Chondrocyte (in vitro differentiated cells): ENCODE measurements at regions not wholly inside any gene's neighbourhood (a gene's known extent, or its start where the extent isn't known, plus 50 kb on each side); places are given as distances from the start of the nearest gene placed in this dataset.
"Not testable (repeated sequence)": the region's sequence is repeated elsewhere in the genome, so short reads cannot be mapped to it uniquely, and the experiment has no call there.

Experiments
- DNase-seq: peaks from one replicate; pipeline ENCODE4 v3.0.0; 2021; ENCODE audit warnings: mixed read lengths, low spot score
- H3K27ac Mint-ChIP-seq: one replicate; pipeline ENCODE4 v1.8.0; 2021; ENCODE audit warnings: mild to moderate bottlenecking, moderate library complexity, mixed read lengths; ENCODE audit not compliant: unreplicated experiment
- H3K27me3 Mint-ChIP-seq: 2 replicates; pipeline ENCODE4 v1.8.0; 2021; ENCODE audit warnings: low read depth, mixed read lengths
- H3K36me3 Mint-ChIP-seq: 2 replicates; pipeline ENCODE4 v1.8.0; 2021; ENCODE audit warnings: low read depth, mixed read lengths
- H3K4me1 Mint-ChIP-seq: 2 replicates; pipeline ENCODE4 v1.8.0; 2021; ENCODE audit warnings: low read depth, mild to moderate bottlenecking, mixed read lengths
- H3K4me3 Mint-ChIP-seq: one replicate; pipeline ENCODE4 v1.8.0; 2021; ENCODE audit warnings: mild to moderate bottlenecking, moderate library complexity, mixed read lengths; ENCODE audit not compliant: unreplicated experiment
- H3K9me3 Mint-ChIP-seq: 2 replicates; pipeline ENCODE4 v1.8.0; 2021; ENCODE audit warnings: low read depth, mixed read lengths
- CTCF ChIP-seq: fragments of 200-600 bp; sonication (generic); IDR thresholded peaks from 2 replicates; pipeline ENCODE4 v1.5.0; 2021; ENCODE audit warnings: antibody characterized with exemption, mild to moderate bottlenecking, moderate library complexity

GRCh38 chr11:15347969-15348734 lies 233.4 kb downstream of the INSC start:
- DNase-seq = no peak
- no peak overlapping the region for H3K4me3 Mint-ChIP-seq

GRCh38 chr11:15349413-15349812 lies 234.7 kb downstream of the INSC start:
- DNase-seq = no peak
- H3K4me1 Mint-ChIP-seq = no peaks in the 10 kb centered on the region
- H3K27ac Mint-ChIP-seq = no peak overlapping the region
- no peaks in the 10 kb centered on the region for H3K36me3 Mint-ChIP-seq
- peaks cover 4% of the 10 kb centered on the region for H3K27me3 Mint-ChIP-seq
- no peak for TF ChIP-seq CTCF
- no peak overlapping the region for H3K4me3 Mint-ChIP-seq
- peaks cover 3% of the 10 kb centered on the region for H3K9me3 Mint-ChIP-seq

More at GRCh38 chr11:15347969-15348734, 233.4 kb downstream of the INSC start:
- H3K4me1 Mint-ChIP-seq = no peaks in the 10 kb centered on the region
- H3K27me3 Mint-ChIP-seq = peaks cover 4% of the 10 kb centered on the region
- no peak overlapping the region for H3K27ac Mint-ChIP-seq
- H3K9me3 Mint-ChIP-seq = peaks cover 3% of the 10 kb centered on the region
- no peak for TF ChIP-seq CTCF
- no peaks in the 10 kb centered on the region for H3K36me3 Mint-ChIP-seq

- peaks cover 3% of the 10 kb centered on the region for H3K27me3 Mint-ChIP-seq
- no peak overlapping the region for H3K27ac Mint-ChIP-seq
- DNase-seq = no peak
- no peaks in the 10 kb centered on the region for H3K9me3 Mint-ChIP-seq
- no peaks in the 10 kb centered on the region for H3K36me3 Mint-ChIP-seq
- TF ChIP-seq CTCF = no peak
- H3K4me3 Mint-ChIP-seq = no peak overlapping the region
- H3K4me1 Mint-ChIP-seq = no peaks in the 10 kb centered on the region
Observed at GRCh38 chr11:15361316-15361715, 246.6 kb downstream of the INSC start.

- not testable (repeated sequence) for H3K27ac Mint-ChIP-seq, H3K36me3 Mint-ChIP-seq, H3K4me3 Mint-ChIP-seq, DNase-seq, H3K9me3 Mint-ChIP-seq, H3K4me1 Mint-ChIP-seq
- peaks cover 14% of the 10 kb centered on the region for H3K27me3 Mint-ChIP-seq
Observed at GRCh38 chr11:15365286-15365685, 250.6 kb downstream of the INSC start.

- Mint-ChIP-seq H3K27ac (no peak overlapping the region), H3K4me1 (no peaks in the 10 kb centered on the region), H3K4me3 (no peak overlapping the region), H3K9me3 (no peaks in the 10 kb centered on the region), H3K27me3 (peaks cover 15% of the 10 kb centered on the region), H3K36me3 (no peaks in the 10 kb centered on the region)
- no peak for DNase-seq
- no peak for TF ChIP-seq CTCF
Observed at GRCh38 chr11:15367695-15368094, 253.0 kb downstream of the INSC start.
